ENCODE measurements at regions not wholly inside any gene's neighbourhood (a gene's known extent, or its start where the extent isn't known, plus 50 kb on each side); places are given as distances from the start of the nearest gene placed in this dataset.

GRCh38 chr1:192945390-192946130 is 113.6 kb downstream of the UCHL5 start:
- Histone ChIP-seq H3K27me3 (replicated peaks; ENCODE audit: insufficient read depth, low read depth, low read length, poor library complexity) (no peaks in the 10 kb centered on the region), H3K9me3 (ENCODE audit: low read depth, low read length, poor library complexity, severe bottlenecking) (no peaks in the 10 kb centered on the region), H3K4me1 (ENCODE audit: insufficient read depth, low read length, poor library complexity, severe bottlenecking) (no peaks in the 10 kb centered on the region), H3K27ac (ENCODE audit: low read depth, low read length, poor library complexity, severe bottlenecking) (no peak overlapping the region), H3K4me3 (ENCODE audit: low read depth, low read length, poor library complexity, severe bottlenecking) (no peak overlapping the region), H3K36me3 (ENCODE audit: insufficient read depth, low read length, poor library complexity, severe bottlenecking) (no peaks in the 10 kb centered on the region)
- BruUV-seq (replicated peaks) = no TSS peak
- ChIA-PET CTCF (no interaction called here), POLR2A (ENCODE audit: low non-redundant PET) (no interaction called here)
- intact Hi-C loops (cut with micrococcal nuclease; ENCODE audit: unreplicated experiment) = no loop called here
- no peak for DNase-seq (ENCODE audit: low spot score)
- TF ChIP-seq CTCF (conservative IDR thresholded peaks at IDR 0.05; ENCODE audit: low read depth, low read length) (no peak), EZH2 (IDR thresholded peaks at IDR 0.05; ENCODE audit: borderline replicate concordance, low read depth, low read length, poor library complexity, severe bottlenecking) (no peak)

- no peaks in the 10 kb centered on the region for H3K27me3 ChIP-seq (replicated peaks; ENCODE audit: insufficient read depth, low read depth, low read length, poor library complexity)
- no peak overlapping the region for H3K4me3 ChIP-seq (ENCODE audit: low read depth, low read length, poor library complexity, severe bottlenecking)
- DNase-seq (ENCODE audit: low spot score) = no peak
- peaks cover 13% of the 10 kb centered on the region for H3K4me1 ChIP-seq (ENCODE audit: insufficient read depth, low read length, poor library complexity, severe bottlenecking)
- BruUV-seq (replicated peaks) = no TSS peak
- no peaks in the 10 kb centered on the region for H3K36me3 ChIP-seq (ENCODE audit: insufficient read depth, low read length, poor library complexity, severe bottlenecking)
- H3K27ac ChIP-seq (ENCODE audit: low read depth, low read length, poor library complexity, severe bottlenecking) = no peak overlapping the region
- intact Hi-C loops (cut with micrococcal nuclease; ENCODE audit: unreplicated experiment) = no loop called here
- CTCF ChIA-PET = no interaction called here
- H3K9me3 ChIP-seq (ENCODE audit: low read depth, low read length, poor library complexity, severe bottlenecking) = no peaks in the 10 kb centered on the region
- no peak for TF ChIP-seq EZH2 (IDR thresholded peaks at IDR 0.05; ENCODE audit: borderline replicate concordance, low read depth, low read length, poor library complexity, severe bottlenecking)
- TF ChIP-seq CTCF (conservative IDR thresholded peaks at IDR 0.05; ENCODE audit: low read depth, low read length) = no peak
- POLR2A ChIA-PET (ENCODE audit: low non-redundant PET) = no interaction called here
These were observed 109.4 kb downstream of the UCHL5 start for GRCh38 chr1:192949783-192950182.

- Histone ChIP-seq H3K4me1 (ENCODE audit: insufficient read depth, low read length, poor library complexity, severe bottlenecking) (peaks cover 13% of the 10 kb centered on the region), H3K36me3 (ENCODE audit: insufficient read depth, low read length, poor library complexity, severe bottlenecking) (no peaks in the 10 kb centered on the region), H3K27me3 (replicated peaks; ENCODE audit: insufficient read depth, low read depth, low read length, poor library complexity) (no peaks in the 10 kb centered on the region), H3K9me3 (ENCODE audit: low read depth, low read length, poor library complexity, severe bottlenecking) (no peaks in the 10 kb centered on the region), H3K4me3 (ENCODE audit: low read depth, low read length, poor library complexity, severe bottlenecking) (no peak overlapping the region), H3K27ac (ENCODE audit: low read depth, low read length, poor library complexity, severe bottlenecking) (no peak overlapping the region)
- intact Hi-C loops (cut with micrococcal nuclease; ENCODE audit: unreplicated experiment) = no loop called here
- ChIA-PET POLR2A (ENCODE audit: low non-redundant PET) (no interaction called here), CTCF (no interaction called here)
- TF ChIP-seq EZH2 (IDR thresholded peaks at IDR 0.05; ENCODE audit: borderline replicate concordance, low read depth, low read length, poor library complexity, severe bottlenecking) (no peak), CTCF (conservative IDR thresholded peaks at IDR 0.05; ENCODE audit: low read depth, low read length) (no peak)
- BruUV-seq (replicated peaks) = no TSS peak
- no peak for DNase-seq (ENCODE audit: low spot score)
These were observed 108.2 kb downstream of the UCHL5 start for GRCh38 chr1:192950926-192951325.
